Vagina (tissue), 2 donors: ENCODE measurements at regions not wholly inside any gene's neighbourhood (a gene's known extent, or its start where the extent isn't known, plus 50 kb on each side); places are given as distances from the start of the nearest gene placed in this dataset.

ENCODE experiments used
- DNase-seq, 2 donors: peaks; one replicate each; pipeline ENCODE4 v3.0.0-alpha.2; 2017; ENCODE audit errors: extremely low spot score in 2 of 2
- H3K27ac ChIP-seq: fragments of 200-600 bp; sonication (generic); one replicate; pipeline ENCODE4 v1.5.1; 2019
- H3K27me3 ChIP-seq: fragments of 200-600 bp; sonication (generic); one replicate; pipeline ENCODE4 v1.5.1; 2019
- H3K36me3 ChIP-seq, 2 donors: fragments of 200-600 bp; sonication (generic); one replicate each; pipeline ENCODE4 v1.5.1; 2017 to 2019
- H3K4me1 ChIP-seq: fragments of 200-600 bp; sonication (generic); one replicate; pipeline ENCODE4 v1.5.1; 2019
- H3K4me3 ChIP-seq, 2 donors: fragments of 200-600 bp; sonication (generic); 1 replicate in 1 of 2; 2 replicates in 1 of 2; pipeline ENCODE4 v1.5.1; 2016 to 2019
- H3K9me3 ChIP-seq: fragments of 200-600 bp; sonication (generic); one replicate; pipeline ENCODE4 v1.5.1; 2019
- POLR2A ChIP-seq, 2 donors: fragments of 450-650 bp; IDR thresholded peaks; one replicate each; pipeline ENCODE4 v1.6.1; 2017; ENCODE audit warnings: antibody characterized with exemption in 2 of 2, mild to moderate bottlenecking in 2 of 2, moderate library complexity in 2 of 2
- POLR2AphosphoS5 ChIP-seq, 2 donors: sonication (generic); formaldehyde crosslinking; IDR thresholded peaks; one replicate each; pipeline ENCODE4 v1.9.0; 2017; ENCODE audit warnings: antibody characterized with exemption in 2 of 2, mild to moderate bottlenecking in 2 of 2, low read depth in 1 of 2; ENCODE audit not compliant: insufficient read depth in 1 of 2
- intact Hi-C: fragments of 100-400 bp; cut with DNase I; formaldehyde crosslinking; loops from one replicate; pipeline ENCODE4 v1.15.1; 2023
- TF ChIP-seq, protein P1 (sequence below), 3 experiments: fragments of 450-650 bp in 2 of 3; fragments of 200-600 bp in 1 of 3; sonication (generic) in 1 of 3; IDR thresholded peaks; one replicate each; pipeline ENCODE4 v1.5.1; 2017 to 2019; ENCODE audit warnings: antibody characterized with exemption in 3 of 3, mild to moderate bottlenecking in 2 of 3, moderate library complexity in 2 of 3

- TF ChIP-seq, protein P1, sequence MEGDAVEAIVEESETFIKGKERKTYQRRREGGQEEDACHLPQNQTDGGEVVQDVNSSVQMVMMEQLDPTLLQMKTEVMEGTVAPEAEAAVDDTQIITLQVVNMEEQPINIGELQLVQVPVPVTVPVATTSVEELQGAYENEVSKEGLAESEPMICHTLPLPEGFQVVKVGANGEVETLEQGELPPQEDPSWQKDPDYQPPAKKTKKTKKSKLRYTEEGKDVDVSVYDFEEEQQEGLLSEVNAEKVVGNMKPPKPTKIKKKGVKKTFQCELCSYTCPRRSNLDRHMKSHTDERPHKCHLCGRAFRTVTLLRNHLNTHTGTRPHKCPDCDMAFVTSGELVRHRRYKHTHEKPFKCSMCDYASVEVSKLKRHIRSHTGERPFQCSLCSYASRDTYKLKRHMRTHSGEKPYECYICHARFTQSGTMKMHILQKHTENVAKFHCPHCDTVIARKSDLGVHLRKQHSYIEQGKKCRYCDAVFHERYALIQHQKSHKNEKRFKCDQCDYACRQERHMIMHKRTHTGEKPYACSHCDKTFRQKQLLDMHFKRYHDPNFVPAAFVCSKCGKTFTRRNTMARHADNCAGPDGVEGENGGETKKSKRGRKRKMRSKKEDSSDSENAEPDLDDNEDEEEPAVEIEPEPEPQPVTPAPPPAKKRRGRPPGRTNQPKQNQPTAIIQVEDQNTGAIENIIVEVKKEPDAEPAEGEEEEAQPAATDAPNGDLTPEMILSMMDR (IDR thresholded peaks at IDR 0.05): no peak
- no peak for TF ChIP-seq POLR2A (IDR thresholded peaks at IDR 0.05)
- TF ChIP-seq POLR2AphosphoS5 (IDR thresholded peaks at IDR 0.05; ENCODE audit: insufficient read depth in 1 of 2, low read depth in 1 of 2): no peak
- no peaks in the 10 kb centered on the region for H3K27me3 ChIP-seq
- no peaks in the 10 kb centered on the region for H3K4me1 ChIP-seq
- H3K4me3 ChIP-seq: no peak overlapping the region
- no peak for DNase-seq
- intact Hi-C loops: no loop called here
- no peak overlapping the region for H3K27ac ChIP-seq
- H3K36me3 ChIP-seq: no peaks in the 10 kb centered on the region
- no peaks in the 10 kb centered on the region for H3K9me3 ChIP-seq
Measured at GRCh38 chr5:158466191-158466590, 607.2 kb upstream of the CLINT1 start.

DNA sequence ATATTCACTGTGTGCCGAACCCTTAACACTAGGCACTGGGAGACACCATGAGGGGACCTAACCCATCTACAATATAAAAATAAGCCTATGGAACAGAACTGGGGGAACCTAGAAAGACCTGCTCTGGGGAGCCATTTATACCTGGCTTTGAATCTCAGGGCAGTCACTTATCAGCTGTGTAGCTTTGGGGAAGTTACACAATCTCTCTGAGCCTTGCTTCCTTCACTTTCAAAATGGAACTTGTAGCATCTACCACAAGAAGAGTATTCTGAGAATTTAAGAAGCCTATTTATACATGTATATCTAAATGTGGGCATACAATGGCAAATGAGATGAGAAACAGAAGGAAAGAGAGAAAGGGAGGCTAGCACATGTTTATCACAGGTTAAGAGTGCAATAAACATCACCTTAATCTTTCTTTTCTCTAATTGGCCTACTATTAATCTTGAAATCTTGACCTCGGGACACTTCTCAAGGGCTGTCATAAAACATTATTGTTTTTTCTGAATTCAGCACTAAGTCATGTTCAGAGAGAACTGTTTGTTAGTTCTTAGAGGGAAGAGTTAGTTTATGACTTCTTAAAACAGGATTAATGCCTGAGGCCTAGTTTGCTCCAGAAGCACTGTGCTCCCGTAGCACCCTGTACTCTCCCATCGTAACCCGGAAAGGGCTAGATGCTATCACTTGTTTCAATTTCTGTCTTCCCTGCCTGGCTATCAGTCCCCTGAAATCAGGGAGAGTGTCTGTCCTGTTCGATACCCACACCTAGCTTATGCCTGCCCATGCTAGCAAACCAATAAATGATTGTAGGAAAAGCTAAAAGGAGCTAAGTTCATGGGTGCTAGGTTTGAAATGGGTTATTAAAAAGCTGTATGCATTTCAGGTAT is 606.4 kb upstream of the CLINT1 start:
- Histone ChIP-seq H3K27me3 (no peaks in the 10 kb centered on the region), H3K36me3 (no peaks in the 10 kb centered on the region), H3K27ac (no peak overlapping the region), H3K4me3 (no peak overlapping the region), H3K9me3 (no peaks in the 10 kb centered on the region), H3K4me1 (no peaks in the 10 kb centered on the region)
- DNase-seq: no peak
- no peak for TF ChIP-seq POLR2AphosphoS5 (IDR thresholded peaks at IDR 0.05; ENCODE audit: insufficient read depth in 1 of 2, low read depth in 1 of 2)
- TF ChIP-seq POLR2A (IDR thresholded peaks at IDR 0.05): no peak
- TF ChIP-seq, protein P1 (IDR thresholded peaks at IDR 0.05): no peak
- intact Hi-C loops: no loop called here

DNA sequence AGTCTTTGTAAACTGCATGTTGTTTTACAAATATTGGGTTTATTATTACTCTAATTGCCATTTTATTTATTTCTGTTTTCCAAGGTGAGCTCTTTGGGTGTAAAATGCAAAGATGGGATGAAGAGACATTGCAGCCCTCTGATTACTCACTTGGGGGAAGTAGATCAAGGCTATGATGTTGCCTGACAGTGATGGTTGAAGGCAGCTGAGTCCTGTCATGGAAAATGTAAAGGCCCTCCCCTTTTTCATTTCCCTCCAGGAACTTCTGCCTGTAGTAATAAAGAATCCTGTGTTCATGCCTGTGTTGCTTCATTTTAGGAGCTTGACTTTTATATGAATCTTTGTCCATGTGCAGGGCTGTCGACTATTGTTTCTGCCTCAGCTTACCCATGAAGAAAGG is 605.4 kb upstream of the CLINT1 start:
- intact Hi-C loops: no loop called here
- H3K27ac ChIP-seq: no peak overlapping the region
- DNase-seq: no peak
- no peaks in the 10 kb centered on the region for H3K4me1 ChIP-seq
- H3K36me3 ChIP-seq: no peaks in the 10 kb centered on the region
- no peak overlapping the region for H3K4me3 ChIP-seq
- H3K27me3 ChIP-seq: no peaks in the 10 kb centered on the region
- no peak for TF ChIP-seq POLR2AphosphoS5 (IDR thresholded peaks at IDR 0.05; ENCODE audit: insufficient read depth in 1 of 2, low read depth in 1 of 2)
- TF ChIP-seq POLR2A (IDR thresholded peaks at IDR 0.05): no peak
- TF ChIP-seq, protein P1 (IDR thresholded peaks at IDR 0.05): no peak
- H3K9me3 ChIP-seq: no peaks in the 10 kb centered on the region

DNA sequence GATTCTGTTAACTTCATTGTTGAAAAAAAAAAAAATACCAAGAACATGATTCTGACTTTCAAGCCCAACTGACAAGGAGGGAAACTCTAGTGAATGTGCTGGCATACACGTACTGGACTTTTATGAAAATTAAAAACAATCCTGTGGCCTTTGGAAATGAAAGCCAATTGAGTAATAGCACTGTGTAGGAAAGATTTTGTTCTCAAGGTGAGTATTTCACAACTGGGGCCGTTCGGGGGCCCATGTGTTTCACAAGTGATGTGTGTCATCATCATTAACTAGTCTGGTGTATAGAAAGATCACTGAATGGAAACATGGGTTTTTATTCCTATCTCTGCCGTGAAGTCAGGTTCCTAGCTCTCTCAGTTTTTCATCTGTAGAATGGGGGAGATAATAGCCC is 605.0 kb upstream of the CLINT1 start:
- no peaks in the 10 kb centered on the region for H3K4me1 ChIP-seq
- TF ChIP-seq, protein P1 (IDR thresholded peaks at IDR 0.05): no peak
- TF ChIP-seq POLR2A (IDR thresholded peaks at IDR 0.05) (no peak), POLR2AphosphoS5 (IDR thresholded peaks at IDR 0.05; ENCODE audit: insufficient read depth in 1 of 2, low read depth in 1 of 2) (peak in 1 of 2 donors; percentile 10)
- DNase-seq: no peak
- no peak overlapping the region for H3K4me3 ChIP-seq
- no peaks in the 10 kb centered on the region for H3K27me3 ChIP-seq
- intact Hi-C loops: no loop called here
- no peaks in the 10 kb centered on the region for H3K9me3 ChIP-seq
- no peaks in the 10 kb centered on the region for H3K36me3 ChIP-seq
- no peak overlapping the region for H3K27ac ChIP-seq

DNA sequence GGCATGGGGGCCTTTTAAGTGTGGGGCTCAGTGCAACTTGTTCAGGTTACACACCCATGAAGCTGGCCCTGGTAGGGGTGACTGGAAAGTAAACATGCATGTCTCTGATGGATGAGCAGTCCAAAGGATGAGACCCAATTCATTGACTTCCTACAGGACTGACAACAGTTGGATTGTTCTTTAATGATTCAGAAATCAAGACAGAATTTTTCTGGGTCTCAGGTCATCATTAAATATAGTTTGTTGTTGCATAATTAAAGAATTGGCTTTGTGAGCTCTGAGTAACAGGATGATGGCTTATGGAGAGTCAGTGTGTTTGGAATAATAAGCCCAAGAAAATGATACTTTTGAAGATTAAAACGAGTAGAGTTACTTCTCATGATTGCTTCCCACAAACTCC is 604.2 kb upstream of the CLINT1 start:
- Histone ChIP-seq H3K4me1 (no peaks in the 10 kb centered on the region), H3K36me3 (no peaks in the 10 kb centered on the region), H3K9me3 (no peaks in the 10 kb centered on the region), H3K27ac (no peak overlapping the region), H3K27me3 (no peaks in the 10 kb centered on the region), H3K4me3 (no peak overlapping the region)
- DNase-seq: no peak
- TF ChIP-seq POLR2A (IDR thresholded peaks at IDR 0.05) (no peak), POLR2AphosphoS5 (IDR thresholded peaks at IDR 0.05; ENCODE audit: insufficient read depth in 1 of 2, low read depth in 1 of 2) (no peak)
- TF ChIP-seq, protein P1 (IDR thresholded peaks at IDR 0.05): no peak
- intact Hi-C loops: no loop called here
